ENCODE measurements at regions not wholly inside any gene's neighbourhood (a gene's known extent, or its start where the extent isn't known, plus 50 kb on each side); places are given as distances from the start of the nearest gene placed in this dataset.

- TF ChIP-seq, protein P1, sequence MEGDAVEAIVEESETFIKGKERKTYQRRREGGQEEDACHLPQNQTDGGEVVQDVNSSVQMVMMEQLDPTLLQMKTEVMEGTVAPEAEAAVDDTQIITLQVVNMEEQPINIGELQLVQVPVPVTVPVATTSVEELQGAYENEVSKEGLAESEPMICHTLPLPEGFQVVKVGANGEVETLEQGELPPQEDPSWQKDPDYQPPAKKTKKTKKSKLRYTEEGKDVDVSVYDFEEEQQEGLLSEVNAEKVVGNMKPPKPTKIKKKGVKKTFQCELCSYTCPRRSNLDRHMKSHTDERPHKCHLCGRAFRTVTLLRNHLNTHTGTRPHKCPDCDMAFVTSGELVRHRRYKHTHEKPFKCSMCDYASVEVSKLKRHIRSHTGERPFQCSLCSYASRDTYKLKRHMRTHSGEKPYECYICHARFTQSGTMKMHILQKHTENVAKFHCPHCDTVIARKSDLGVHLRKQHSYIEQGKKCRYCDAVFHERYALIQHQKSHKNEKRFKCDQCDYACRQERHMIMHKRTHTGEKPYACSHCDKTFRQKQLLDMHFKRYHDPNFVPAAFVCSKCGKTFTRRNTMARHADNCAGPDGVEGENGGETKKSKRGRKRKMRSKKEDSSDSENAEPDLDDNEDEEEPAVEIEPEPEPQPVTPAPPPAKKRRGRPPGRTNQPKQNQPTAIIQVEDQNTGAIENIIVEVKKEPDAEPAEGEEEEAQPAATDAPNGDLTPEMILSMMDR (IDR thresholded peaks at IDR 0.05; ENCODE audit: low read depth, low read length): no peak
- TF ChIP-seq POLR2A (IDR thresholded peaks at IDR 0.05; ENCODE audit: extremely low read depth, insufficient read length): no peak
Observed at GRCh38 chr17:73943416-73944110, 259.9 kb upstream of the RPL38 start.
